Skin epidermis (tissue), 12 donors: ENCODE measurements at regions not wholly inside any gene's neighbourhood (a gene's known extent, or its start where the extent isn't known, plus 50 kb on each side); places are given as distances from the start of the nearest gene placed in this dataset.
"Not testable (repeated sequence)": the region's sequence is repeated elsewhere in the genome, so short reads cannot be mapped to it uniquely, and the experiment has no call there.

Experiments used
- H3K27ac ChIP-seq, 21 experiments: fragments of 200-600 bp; sonication (generic) in 11 of 21; one replicate each; pipeline ENCODE4 v1.5.0; 2020; ENCODE audit warnings: mild to moderate bottlenecking in 3 of 21, inconsistent platforms in 2 of 21, moderate library complexity in 2 of 21
- H3K4me3 ChIP-seq, 7 experiments: fragments of 200-600 bp; sonication (generic) in 2 of 7; one replicate each; pipeline ENCODE4 v1.5.0; 2020; ENCODE audit warnings: inconsistent platforms in 2 of 7, mild to moderate bottlenecking in 2 of 7, moderate library complexity in 1 of 7

GRCh38 chr2:240191001-240191400 is 50.5 kb upstream of the OTOS start:
- no peak overlapping the region for H3K27ac ChIP-seq
- no peak overlapping the region for H3K4me3 ChIP-seq

- Histone ChIP-seq H3K4me3 (no peak overlapping the region), H3K27ac (no peak overlapping the region)
Measured at GRCh38 chr2:240192661-240193060, 52.2 kb upstream of the OTOS start.

GRCh38 chr2:240194341-240194762 is 53.9 kb upstream of the OTOS start:
- H3K27ac ChIP-seq, H3K4me3 ChIP-seq: not testable (repeated sequence)

- no peak overlapping the region for H3K27ac ChIP-seq
Measured at GRCh38 chr2:240195316-240195861, 54.9 kb upstream of the OTOS start.

GRCh38 chr2:240196716-240197461 is 56.4 kb upstream of the OTOS start:
- no peak overlapping the region for H3K27ac ChIP-seq
- no peak overlapping the region for H3K4me3 ChIP-seq

More at GRCh38 chr2:240195316-240195861, 54.9 kb upstream of the OTOS start:
- H3K4me3 ChIP-seq: no peak overlapping the region

- Histone ChIP-seq H3K4me3 (no peak overlapping the region), H3K27ac (no peak overlapping the region)
Measured at GRCh38 chr2:240197462-240198139, 57.1 kb upstream of the OTOS start.

GRCh38 chr2:240198226-240198625 is 57.8 kb upstream of the OTOS start:
- Histone ChIP-seq H3K27ac (no peak overlapping the region), H3K4me3 (no peak overlapping the region)

GRCh38 chr2:240199133-240199870 is 58.8 kb upstream of the OTOS start:
- Histone ChIP-seq H3K4me3 (no peak overlapping the region), H3K27ac (no peak overlapping the region)

- no peak overlapping the region for H3K4me3 ChIP-seq
Measured at GRCh38 chr2:240200230-240201051, 60.0 kb upstream of the OTOS start.

GRCh38 chr2:240201866-240202265 is 61.4 kb upstream of the OTOS start:
- no peak overlapping the region for H3K4me3 ChIP-seq
- H3K27ac ChIP-seq: no peak overlapping the region

More at GRCh38 chr2:240200230-240201051, 60.0 kb upstream of the OTOS start:
- H3K27ac ChIP-seq: no peak overlapping the region

- no peak overlapping the region for H3K4me3 ChIP-seq
Measured at GRCh38 chr2:240202586-240202985, 62.1 kb upstream of the OTOS start.

GRCh38 chr2:240203031-240203787 is 62.8 kb upstream of the OTOS start:
- Histone ChIP-seq H3K27ac (no peak overlapping the region), H3K4me3 (no peak overlapping the region)

More at GRCh38 chr2:240202586-240202985, 62.1 kb upstream of the OTOS start:
- H3K27ac ChIP-seq: no peak overlapping the region

GRCh38 chr2:240203788-240204270 is 63.4 kb upstream of the OTOS start:
- Histone ChIP-seq H3K4me3 (no peak overlapping the region), H3K27ac (no peak overlapping the region)

GRCh38 chr2:240204431-240205276 is 64.2 kb upstream of the OTOS start:
- Histone ChIP-seq H3K4me3 (no peak overlapping the region), H3K27ac (no peak overlapping the region)

GRCh38 chr2:240205348-240205747 is 64.9 kb upstream of the OTOS start:
- Histone ChIP-seq H3K4me3 (no peak overlapping the region), H3K27ac (no peak overlapping the region)

- no peak overlapping the region for H3K4me3 ChIP-seq
- no peak overlapping the region for H3K27ac ChIP-seq
Measured at GRCh38 chr2:240205772-240206171, 65.3 kb upstream of the OTOS start.

- H3K4me3 ChIP-seq: no peak overlapping the region
- no peak overlapping the region for H3K27ac ChIP-seq
Measured at GRCh38 chr2:240206630-240207029, 66.2 kb upstream of the OTOS start.

GRCh38 chr2:240207661-240208060 is 67.2 kb upstream of the OTOS start:
- no peak overlapping the region for H3K27ac ChIP-seq
- no peak overlapping the region for H3K4me3 ChIP-seq
